ENCODE measurements at regions not wholly inside any gene's neighbourhood (a gene's known extent, or its start where the extent isn't known, plus 50 kb on each side); places are given as distances from the start of the nearest gene placed in this dataset.

GRCh38 chr17:72342627-72343527 is 222.1 kb downstream of the SOX9 start:
- no peak for DNase-seq (ENCODE audit: low spot score)

GRCh38 chr17:72343911-72344310 is 223.1 kb downstream of the SOX9 start:
- no peak for DNase-seq (ENCODE audit: low spot score)

- no peak for DNase-seq (ENCODE audit: low spot score)
These were observed 223.8 kb downstream of the SOX9 start for GRCh38 chr17:72344613-72345012.

GRCh38 chr17:72345088-72345487 is 224.3 kb downstream of the SOX9 start:
- DNase-seq (ENCODE audit: low spot score), result no peak

GRCh38 chr17:72345536-72345935 is 224.7 kb downstream of the SOX9 start:
- no peak for DNase-seq (ENCODE audit: low spot score)

- DNase-seq (ENCODE audit: low spot score), result no peak
These were observed 225.5 kb downstream of the SOX9 start for GRCh38 chr17:72346306-72346705.

- no peak for DNase-seq (ENCODE audit: low spot score)
These were observed 228.2 kb downstream of the SOX9 start for GRCh38 chr17:72349011-72349410.

GRCh38 chr17:72349491-72349995 is 228.7 kb downstream of the SOX9 start:
- no peak for DNase-seq (ENCODE audit: low spot score)

- DNase-seq (ENCODE audit: low spot score), result no peak
These were observed 229.3 kb downstream of the SOX9 start for GRCh38 chr17:72350073-72350472.

GRCh38 chr17:72351365-72351764 is 230.5 kb downstream of the SOX9 start:
- DNase-seq (ENCODE audit: low spot score), result no peak

GRCh38 chr17:72351884-72352346 is 231.1 kb downstream of the SOX9 start:
- no peak for DNase-seq (ENCODE audit: low spot score)

- DNase-seq (ENCODE audit: low spot score), result no peak
These were observed 232.7 kb downstream of the SOX9 start for GRCh38 chr17:72353502-72353901.

- DNase-seq (ENCODE audit: low spot score), result no peak
These were observed 233.3 kb downstream of the SOX9 start for GRCh38 chr17:72354071-72354470.

GRCh38 chr17:72357764-72358365 is 237.0 kb downstream of the SOX9 start:
- DNase-seq (ENCODE audit: low spot score), result no peak

- no peak for DNase-seq (ENCODE audit: low spot score)
These were observed 237.6 kb downstream of the SOX9 start for GRCh38 chr17:72358465-72358864.

- no peak for DNase-seq (ENCODE audit: low spot score)
These were observed 238.5 kb downstream of the SOX9 start for GRCh38 chr17:72359274-72359673.

- DNase-seq (ENCODE audit: low spot score), result no peak
These were observed 239.0 kb downstream of the SOX9 start for GRCh38 chr17:72359811-72360210.

GRCh38 chr17:72360386-72360940 is 239.6 kb downstream of the SOX9 start:
- no peak for DNase-seq (ENCODE audit: low spot score)

GRCh38 chr17:72361892-72362291 is 241.1 kb downstream of the SOX9 start:
- no peak for DNase-seq (ENCODE audit: low spot score)

- no peak for DNase-seq (ENCODE audit: low spot score)
These were observed 241.7 kb downstream of the SOX9 start for GRCh38 chr17:72362376-72363088.

GRCh38 chr17:72363089-72363610 is 242.3 kb downstream of the SOX9 start:
- no peak for DNase-seq (ENCODE audit: low spot score)

All from HT-29 (cell line).